Medulla oblongata (tissue), 1 donor: ENCODE measurements at regions not wholly inside any gene's neighbourhood (a gene's known extent, or its start where the extent isn't known, plus 50 kb on each side); places are given as distances from the start of the nearest gene placed in this dataset.

Source experiments
- DNase-seq: peaks from one replicate; pipeline ENCODE4 v3.0.0-alpha.2; 2015; ENCODE audit errors: extremely low spot score

DNA sequence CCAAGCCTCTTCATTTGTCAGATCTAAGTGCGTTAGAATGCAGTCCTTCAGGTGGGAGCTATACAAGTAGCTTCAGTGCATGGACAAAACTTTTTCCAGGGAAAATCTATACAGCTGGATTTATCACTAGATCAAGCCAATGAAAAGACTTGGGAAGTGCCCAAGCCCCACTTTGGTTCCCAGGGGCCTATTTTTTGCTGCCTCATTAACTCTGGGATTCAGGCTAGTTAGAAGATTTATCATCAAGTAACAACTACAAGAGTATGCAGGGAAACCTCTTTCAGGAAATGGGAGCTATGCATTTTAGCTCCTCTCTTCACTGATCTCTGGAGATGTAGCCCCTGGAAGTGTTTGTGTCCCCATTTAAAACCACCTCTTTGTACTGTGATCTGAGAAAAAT, 908.8 kb downstream of the SQOR start:
- DNase-seq: no peak

DNA sequence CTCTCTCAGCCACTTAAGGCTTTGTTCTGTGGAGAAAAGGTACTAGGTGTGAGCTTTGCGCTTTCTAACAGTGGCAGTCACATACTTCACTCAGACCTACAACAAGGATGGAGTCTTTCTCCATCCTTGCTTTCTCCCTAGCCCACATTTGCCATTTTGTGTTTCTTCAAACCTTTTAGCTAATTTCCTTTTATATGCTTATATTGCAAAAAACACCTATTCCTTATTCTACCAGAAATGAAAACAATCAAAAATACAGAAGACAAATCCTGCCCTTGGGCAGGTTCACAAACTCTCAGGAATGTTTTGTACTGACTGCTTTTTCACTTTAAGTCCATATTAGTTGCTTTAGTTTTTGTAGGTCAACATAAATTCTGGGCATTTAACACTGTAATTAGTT, 914.2 kb downstream of the SQOR start:
- no peak for DNase-seq

DNA sequence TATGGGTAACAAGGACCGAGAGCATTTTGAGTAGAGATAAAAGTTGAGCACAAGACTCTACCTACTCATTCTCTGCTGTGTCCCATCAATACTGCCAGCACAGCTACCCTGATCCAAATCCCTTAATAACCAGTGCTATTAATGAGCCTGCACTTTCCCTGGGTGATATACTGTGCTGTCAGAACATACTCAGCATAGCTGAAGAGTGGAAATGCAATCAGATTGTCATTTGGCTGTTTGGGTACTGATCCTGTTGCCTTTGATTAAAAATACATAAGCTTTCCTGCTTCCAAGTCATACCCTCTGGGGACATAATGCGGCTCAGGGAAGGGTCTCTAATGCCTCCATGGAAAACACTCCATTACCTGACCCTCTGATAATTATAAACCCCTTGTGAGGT, 917.5 kb downstream of the SQOR start:
- DNase-seq: no peak

DNA sequence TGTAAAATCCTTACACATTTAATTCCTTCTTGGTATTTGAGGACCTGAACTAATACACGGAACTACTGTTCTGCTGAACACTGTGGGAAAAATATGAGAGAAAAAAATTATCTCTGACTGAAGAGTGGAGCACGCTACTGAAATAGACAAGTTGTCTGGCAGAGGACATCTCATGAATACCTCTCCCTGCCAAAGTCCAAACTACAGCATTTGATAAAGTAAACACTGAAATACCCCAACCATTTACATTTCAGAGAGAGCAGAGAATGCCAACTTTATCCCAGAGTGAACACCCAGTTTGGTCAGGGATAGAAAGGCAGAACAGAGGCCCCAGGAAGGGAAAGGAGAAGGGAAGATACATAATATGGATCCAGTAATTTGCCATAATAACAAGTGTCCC, 920.7 kb downstream of the SQOR start:
- DNase-seq: no peak

DNA sequence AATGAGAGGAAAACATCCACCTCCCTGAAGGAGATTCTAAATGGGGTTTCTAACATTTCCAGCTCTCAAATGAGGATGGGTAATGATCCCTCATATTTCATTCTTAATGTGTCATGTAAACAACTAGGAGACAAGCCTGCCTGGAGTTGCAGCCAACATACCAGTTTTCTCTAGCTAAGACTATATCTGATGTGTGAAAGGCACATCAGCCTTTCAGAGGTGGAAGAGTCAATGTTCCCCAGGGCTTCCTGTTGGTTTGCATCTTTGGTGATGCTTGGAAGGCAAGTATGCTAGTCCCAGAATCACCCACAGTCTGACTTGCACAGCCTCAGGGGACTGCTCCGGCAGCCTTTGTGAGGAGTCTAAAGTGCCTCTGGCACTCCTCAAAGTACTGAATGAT, 921.2 kb downstream of the SQOR start:
- no peak for DNase-seq

DNA sequence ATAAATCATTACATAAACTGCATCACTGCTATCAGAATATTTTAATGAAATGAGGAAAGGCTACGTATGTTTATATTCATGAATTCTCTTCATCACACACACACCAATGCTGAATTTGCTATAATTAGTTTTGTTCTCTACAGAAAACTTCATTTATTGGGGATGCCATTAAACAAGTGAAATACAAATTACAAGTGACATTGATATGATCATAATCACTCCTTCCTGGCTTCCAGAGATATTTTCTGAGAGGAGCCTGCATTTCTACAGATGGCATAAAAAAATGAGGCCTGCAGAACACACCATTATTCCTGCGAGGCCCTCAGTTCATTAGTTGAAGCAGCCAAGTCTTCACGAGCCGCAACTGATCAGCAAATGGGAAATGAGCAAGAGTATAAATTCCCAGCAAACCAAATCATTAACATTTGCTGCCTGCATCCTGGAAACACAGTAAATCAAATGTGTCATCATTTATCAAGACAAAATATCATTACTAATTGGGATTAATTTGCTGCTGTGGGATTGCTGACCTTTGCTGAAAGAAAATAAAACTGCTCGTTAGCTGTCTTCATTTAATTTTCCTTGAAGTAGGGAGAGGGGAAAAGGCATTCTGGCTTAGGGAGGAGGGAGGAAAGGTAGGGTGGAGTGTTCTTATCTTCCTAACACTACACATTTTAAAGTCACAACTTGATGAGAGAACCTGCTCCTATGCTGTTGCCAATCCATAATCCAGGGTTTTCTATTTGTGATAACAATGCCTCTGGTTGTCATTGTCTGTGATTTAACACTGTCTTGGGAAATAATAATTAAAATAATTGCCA, 921.9 kb downstream of the SQOR start:
- DNase-seq: no peak

DNA sequence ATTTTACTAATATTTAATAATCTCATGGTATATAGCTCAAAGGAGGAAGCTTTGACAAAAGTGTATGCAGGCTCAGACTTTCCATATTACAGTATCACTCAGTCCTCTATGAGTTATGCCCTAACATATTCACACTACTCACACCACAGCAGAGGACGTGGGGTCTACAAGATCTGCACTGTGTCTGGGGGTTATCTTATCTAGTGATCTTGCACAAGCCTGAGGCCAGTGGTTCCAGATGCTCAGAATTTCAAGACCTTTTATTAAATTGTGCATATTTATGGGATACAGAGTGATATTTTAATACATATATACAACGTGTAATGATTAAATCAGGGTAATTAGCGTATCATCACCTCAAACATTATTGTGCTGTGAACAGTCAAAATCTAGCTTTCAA, 933.1 kb downstream of the SQOR start:
- DNase-seq: no peak

DNA sequence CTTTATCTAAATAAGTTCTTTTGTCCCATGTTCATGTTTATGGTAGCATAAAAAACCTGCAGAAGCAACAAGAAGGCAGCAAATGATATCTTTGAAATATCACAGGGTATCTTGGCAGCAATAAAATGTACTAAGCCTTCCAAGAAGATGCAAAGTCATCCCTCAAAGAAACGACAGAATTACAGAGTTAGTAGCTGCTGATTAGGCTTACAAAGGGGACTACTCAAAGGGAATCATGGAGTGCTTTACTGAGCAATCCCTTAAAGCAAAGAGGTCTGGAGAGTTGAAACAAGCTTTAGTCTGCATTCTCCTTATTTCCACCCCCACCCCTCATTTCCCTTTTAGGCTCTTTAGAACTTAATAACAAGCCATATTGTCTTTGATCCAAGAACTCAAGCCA, 935.0 kb downstream of the SQOR start:
- DNase-seq: no peak

DNA sequence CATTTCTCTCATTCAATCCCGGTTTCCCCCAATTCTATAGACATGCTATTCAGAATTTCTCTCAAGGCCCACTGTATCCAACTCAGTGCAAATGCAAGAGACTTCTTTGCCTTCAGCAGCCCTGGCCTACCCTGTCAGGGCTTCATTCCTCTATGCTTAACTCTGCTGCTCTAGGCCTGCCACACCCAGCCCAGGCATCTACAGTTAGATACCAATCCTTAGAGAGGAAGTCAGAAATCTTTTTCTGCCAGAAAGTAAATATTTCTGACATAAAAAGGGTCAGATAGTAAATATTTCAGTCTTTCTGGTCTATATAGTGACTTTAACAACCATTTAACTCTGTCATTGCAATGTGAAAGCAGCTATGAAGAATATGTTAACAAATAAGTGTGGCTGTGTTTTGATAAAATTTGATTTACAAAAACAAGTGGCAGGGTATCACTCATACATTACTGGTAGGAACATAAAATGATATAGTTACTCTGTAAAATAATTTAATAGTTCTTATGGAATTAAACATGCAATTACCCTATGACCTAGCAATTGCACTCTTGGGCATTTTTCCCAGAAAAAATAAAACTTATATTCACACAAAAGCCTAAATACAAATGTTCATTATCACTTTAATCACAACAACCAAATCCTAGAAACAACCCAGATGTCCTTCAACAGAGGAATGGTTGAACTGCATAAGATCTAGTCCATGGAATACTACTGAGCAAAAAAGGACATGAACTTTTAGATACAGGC, 942.0 kb downstream of the SQOR start:
- DNase-seq: no peak

DNA sequence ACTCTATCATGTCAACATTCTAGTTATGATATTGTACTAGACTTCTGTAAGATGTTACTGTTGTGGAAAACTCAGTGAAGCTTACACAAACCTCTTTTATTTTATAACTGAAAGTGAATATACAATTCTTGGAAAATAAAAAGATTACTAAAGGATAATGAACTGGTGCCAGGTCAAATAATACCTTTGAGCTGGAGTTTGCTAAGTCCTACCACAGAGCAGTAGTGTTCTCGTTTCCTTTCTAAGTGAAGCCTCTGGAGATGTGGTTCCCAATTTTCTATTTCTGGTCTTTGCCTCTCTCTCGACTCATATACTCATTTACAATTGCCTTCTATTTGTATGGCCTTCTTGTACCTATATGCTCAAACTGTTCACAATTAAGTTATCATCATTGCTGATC, 942.9 kb downstream of the SQOR start:
- no peak for DNase-seq

DNA sequence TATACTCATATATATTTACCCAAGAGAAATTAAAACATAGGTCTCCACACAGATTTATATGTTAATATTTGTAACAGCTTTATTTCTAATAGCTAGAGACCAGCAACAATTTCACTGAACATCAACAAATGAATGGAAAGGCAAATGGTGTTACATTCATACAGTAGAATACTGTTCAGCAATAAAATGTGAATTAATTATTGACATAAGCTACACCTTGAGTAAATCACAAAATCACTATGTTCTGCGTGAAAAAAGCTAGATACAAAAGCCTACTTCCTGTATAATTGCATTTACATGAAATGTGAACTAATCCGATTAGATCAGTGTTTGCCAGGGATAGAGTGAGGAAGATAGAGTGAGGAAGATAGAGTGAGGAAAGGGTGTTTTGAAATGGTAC, 945.7 kb downstream of the SQOR start:
- DNase-seq: no peak

DNA sequence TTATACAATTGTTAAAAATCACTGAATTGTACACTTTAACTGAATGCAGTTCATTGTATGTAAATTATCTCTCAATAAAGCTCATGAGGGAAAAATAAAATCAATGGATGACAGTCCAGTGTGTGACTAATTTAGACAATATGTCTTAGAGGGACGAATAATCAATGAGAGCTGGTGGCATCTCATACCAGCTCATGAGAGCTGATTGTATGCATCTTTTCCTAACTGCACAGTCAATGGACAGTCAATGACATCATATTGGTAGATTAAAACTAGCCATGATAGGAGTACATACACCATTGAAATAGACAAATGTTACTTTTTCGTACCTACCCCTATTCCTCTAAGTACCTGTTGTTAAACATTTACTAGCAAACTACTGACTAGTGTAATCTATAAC, 946.1 kb downstream of the SQOR start:
- no peak for DNase-seq

DNA sequence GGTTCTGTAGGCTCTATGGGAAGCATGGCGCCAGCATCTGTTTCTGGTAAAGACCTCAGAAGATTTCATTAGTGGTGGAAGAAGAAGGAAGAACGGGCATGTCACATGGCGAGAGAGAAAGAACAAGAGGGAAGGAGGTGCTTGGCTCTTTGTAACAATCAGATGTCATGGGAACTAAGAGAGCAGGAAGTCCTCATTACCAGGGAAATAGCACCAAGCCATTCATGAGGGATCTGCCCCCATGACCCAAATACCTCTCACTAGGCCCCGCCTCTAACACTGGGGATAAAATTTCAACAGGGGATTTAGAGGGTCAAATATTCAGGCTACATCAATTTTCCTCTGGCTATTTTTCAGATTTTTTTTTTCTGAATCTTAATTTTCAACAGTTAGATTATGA, 954.3 kb downstream of the SQOR start:
- DNase-seq: no peak

DNA sequence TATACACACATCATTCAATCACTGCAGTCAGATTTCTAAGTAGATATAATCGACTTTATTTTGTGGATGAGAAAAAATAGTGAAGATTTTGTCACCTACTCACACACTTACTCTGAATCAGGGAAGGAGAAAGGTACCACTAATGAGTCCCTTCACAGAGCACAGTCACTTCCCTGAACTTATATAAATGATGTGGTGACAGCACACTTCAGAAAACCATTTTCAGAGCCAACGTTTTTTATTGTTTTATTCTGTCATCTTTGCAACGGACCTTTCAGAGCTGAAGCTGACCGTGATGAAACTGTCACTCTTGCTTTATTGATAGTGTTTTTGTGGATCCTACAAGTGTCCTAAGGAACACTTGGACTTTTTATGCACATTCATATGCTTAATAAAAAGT, 956.6 kb downstream of the SQOR start:
- no peak for DNase-seq

DNA sequence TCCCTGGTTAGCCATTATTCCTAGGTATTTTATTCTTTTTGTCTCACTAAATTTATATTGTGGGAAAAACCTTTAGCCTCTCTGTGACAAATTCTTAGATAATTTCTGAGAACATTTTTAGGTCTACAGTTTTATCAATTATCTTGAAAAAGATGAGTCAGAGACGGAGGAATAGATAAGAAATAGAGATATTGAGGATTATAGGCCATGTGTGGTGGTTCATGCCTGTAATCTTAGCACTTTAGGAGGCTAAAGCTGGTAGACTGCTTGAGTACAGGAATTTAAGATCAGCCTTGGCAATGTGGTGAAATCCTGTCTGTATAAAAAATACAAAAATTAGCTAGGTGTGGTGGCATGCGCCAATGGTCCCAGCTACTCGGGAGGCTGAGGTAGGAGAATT, 960.2 kb downstream of the SQOR start:
- DNase-seq: no peak

DNA sequence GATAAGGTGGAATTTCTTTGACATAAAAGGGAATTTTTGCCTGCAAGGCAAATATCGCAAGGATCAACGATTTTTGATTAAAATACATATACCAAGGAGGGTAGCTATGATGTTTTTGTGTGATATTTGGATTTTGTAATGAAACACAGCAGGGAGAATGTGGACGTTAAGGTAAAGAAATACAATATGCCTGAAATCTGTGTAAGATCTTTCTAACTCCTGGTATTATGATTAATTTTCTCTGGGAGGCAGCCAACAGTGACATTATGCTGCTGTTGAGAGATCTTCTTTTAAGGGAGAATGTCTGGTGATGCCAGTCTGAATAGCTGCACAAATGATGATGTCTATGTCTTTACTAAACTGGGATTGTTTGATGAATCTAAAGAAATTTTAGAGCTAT, 972.2 kb downstream of the SQOR start:
- DNase-seq: no peak

DNA sequence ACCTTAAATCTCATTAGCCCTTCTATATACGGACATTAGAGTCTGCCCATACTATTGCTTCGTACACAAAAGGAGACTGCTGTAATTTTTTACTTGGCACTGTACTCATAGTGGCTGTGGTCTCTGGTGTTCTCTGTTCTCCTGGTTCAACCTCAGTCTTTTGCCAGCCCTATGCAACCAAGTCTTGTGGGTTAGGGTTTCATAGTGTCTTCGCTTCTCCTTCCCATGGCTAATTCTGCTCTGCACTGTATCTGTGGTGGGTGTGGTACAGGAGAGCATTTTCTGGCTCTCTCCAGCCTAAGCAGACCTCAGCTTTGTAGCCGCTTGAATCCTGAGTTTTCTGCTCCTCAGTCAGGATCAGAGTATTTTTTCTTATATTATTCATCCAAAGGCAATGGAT, 981.2 kb downstream of the SQOR start:
- no peak for DNase-seq

DNA sequence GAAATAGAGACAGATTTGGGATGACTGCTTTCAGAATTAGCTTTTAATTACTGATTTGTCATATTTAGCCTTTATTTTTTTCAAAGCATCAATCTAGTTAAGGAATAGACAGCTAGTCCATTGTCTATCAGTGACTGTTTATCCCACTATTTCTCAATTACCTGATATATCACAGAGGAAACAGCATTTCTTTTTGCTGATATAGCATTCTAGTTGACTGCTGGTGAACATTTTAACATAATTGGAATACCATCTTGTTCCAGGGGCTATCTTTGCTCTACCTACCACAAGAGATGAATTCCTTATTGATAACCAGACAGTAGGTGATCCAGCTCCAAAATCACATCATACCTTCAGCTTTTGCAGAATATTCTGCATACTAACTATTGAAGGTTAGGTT, 982.7 kb downstream of the SQOR start:
- no peak for DNase-seq

DNA sequence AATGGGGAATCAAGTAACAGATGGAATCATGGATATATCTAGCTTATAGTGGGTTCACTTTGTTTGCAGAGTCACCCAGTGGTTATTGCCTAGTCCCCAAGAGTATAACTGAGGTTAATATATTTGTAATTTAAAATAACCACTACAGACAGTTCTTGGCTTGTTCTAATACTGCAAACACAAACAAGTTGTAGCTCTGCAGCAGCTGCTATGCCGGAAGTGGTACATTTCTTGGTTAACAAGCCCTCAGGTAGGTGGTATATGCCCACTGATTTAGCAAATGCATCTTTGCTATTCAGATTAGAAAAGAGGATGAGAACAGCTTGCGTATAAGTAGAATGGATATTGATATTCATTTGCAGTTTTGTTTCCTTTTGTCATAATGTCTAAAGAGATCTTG, 984.2 kb downstream of the SQOR start:
- DNase-seq: no peak

DNA sequence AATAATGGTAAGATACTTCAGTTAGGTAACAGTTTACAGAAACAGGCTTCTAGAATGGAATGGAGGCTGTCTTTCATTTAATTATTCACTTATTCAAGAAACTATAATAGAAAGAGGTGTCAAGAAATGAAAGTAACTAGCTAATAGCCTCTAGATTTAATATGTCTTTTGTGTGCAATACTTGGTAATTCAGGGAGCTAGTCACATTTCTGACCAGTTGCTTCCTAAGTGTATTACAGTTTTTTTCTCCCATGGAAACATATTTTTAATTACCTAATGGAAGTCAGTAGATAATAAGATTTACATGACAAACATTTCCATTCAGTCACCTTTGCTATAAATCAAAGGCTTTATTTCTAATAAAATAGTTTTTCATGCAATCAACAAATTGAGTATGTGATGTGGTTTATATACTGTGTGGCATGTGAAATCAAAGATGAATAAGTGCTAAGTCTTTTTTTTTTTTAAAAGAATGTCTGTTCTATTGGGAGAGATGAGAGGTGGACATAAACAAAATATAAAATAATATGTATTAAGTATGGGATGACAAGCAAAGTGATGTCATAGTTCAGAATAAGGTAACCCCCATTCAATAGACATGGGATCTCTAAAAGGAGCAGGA, 985.7 kb downstream of the SQOR start:
- DNase-seq: no peak

DNA sequence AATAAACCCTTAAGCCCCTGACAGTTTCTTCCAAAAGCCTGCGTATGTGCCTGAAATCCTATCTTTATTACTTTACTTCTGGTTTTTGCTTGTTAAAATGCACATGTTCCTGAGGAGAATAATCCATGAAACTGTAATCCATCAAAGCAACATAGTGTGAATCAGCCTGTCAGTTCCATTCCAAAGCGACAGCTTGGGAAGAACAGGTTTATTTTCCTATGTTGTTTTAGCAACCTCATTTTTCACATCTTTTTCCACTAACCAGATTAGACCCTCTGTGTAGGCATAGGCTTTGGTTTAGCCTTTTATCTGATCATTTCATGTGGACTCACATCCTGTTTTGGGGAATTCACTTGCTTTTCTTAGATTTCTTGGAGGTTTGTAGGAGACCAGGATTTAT, 988.0 kb downstream of the SQOR start:
- DNase-seq: no peak

DNA sequence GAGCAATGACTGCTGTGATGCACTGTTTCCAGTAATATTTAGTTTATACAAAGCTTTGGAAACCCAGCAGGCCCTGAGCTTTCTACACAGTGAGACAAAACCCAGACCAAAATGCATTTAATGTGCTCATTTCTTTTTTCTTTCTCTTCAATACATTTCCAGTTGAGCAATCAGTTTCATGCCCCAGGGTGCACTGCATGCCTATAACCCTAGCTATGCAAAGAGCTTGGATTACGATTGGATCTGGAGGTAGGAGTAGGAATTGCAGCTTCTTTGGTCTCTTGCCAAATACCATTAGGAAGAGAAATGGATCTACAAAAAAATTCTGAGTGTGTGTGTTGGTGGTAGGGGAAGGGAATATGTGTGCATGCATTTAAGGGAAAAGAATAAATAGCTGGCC, 1001.4 kb downstream of the SQOR start:
- no peak for DNase-seq
